Right lobe of liver (tissue), 4 donors: ENCODE measurements at regions not wholly inside any gene's neighbourhood (a gene's known extent, or its start where the extent isn't known, plus 50 kb on each side); places are given as distances from the start of the nearest gene placed in this dataset.

Experiments used
- POLR2A ChIP-seq: fragments of 450-650 bp; IDR thresholded peaks from one replicate; pipeline ENCODE4 v1.6.1; 2017; ENCODE audit warnings: antibody characterized with exemption, mild to moderate bottlenecking
- TF ChIP-seq, protein P1 (sequence below), 4 donors: fragments of 200-600 bp in 3 of 4; fragments of 450-650 bp in 1 of 4; IDR thresholded peaks; one replicate each; pipeline versions ENCODE4 v1.5.1 to v1.8.0; 2016 to 2022; ENCODE audit warnings: antibody characterized with exemption in 4 of 4, mild to moderate bottlenecking in 2 of 4
- donor health status: DM: no; HTN: no; CAD: no.
- donor health status: DM: no; HTN: no; CAD: no.
- donor health status: DM: no; HTN: yes; CAD: no.

DNA sequence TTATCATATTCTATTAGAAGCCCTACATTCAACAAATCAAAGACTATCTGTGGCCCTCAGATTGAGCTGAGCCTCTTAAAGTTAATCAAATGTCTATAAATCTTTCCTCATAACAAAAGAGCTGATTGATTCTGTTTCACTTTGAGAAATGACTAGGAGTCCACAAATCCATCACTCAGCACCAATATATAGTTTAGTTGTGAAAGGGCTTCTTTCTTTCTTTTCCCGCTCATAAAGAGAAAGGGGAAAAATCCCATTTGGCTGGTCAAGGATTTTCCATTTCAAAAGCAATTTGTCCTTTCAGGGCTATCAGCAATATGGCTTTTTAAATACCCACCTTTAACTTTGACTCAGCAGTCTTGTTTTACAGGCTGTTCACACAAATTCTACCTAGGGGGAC lies 408.5 kb upstream of the PCDH20 start:
- TF ChIP-seq, protein P1, sequence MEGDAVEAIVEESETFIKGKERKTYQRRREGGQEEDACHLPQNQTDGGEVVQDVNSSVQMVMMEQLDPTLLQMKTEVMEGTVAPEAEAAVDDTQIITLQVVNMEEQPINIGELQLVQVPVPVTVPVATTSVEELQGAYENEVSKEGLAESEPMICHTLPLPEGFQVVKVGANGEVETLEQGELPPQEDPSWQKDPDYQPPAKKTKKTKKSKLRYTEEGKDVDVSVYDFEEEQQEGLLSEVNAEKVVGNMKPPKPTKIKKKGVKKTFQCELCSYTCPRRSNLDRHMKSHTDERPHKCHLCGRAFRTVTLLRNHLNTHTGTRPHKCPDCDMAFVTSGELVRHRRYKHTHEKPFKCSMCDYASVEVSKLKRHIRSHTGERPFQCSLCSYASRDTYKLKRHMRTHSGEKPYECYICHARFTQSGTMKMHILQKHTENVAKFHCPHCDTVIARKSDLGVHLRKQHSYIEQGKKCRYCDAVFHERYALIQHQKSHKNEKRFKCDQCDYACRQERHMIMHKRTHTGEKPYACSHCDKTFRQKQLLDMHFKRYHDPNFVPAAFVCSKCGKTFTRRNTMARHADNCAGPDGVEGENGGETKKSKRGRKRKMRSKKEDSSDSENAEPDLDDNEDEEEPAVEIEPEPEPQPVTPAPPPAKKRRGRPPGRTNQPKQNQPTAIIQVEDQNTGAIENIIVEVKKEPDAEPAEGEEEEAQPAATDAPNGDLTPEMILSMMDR (IDR thresholded peaks at IDR 0.05): no peak
- no peak for TF ChIP-seq POLR2A
